HUES6 (cell line): ENCODE measurements at regions not wholly inside any gene's neighbourhood (a gene's known extent, or its start where the extent isn't known, plus 50 kb on each side); places are given as distances from the start of the nearest gene placed in this dataset.

Experiments
- H3K27ac ChIP-seq: 2 replicates; pipeline ENCODE4 v1.7.0; 2013; ENCODE audit warnings: low read depth, mild to moderate bottlenecking, low read length, inconsistent platforms
- H3K27me3 ChIP-seq: 2 replicates; pipeline ENCODE4 v1.6.1; 2013; ENCODE audit warnings: low read length; ENCODE audit not compliant: control insufficient read depth, insufficient read depth
- H3K36me3 ChIP-seq: 2 replicates; pipeline ENCODE4 v1.6.1; 2013; ENCODE audit warnings: low read length; ENCODE audit not compliant: control insufficient read depth, insufficient read depth
- H3K4me1 ChIP-seq: 2 replicates; pipeline ENCODE4 v1.6.1; 2013; ENCODE audit warnings: low read length; ENCODE audit not compliant: control insufficient read depth, insufficient read depth
- H3K4me3 ChIP-seq: 2 replicates; pipeline ENCODE4 v1.5.1; 2013; ENCODE audit warnings: low read depth, low read length
- H3K9ac ChIP-seq: one replicate; pipeline ENCODE4 v1.6.1; 2013; ENCODE audit warnings: mild to moderate bottlenecking, low read length
- H3K9me3 ChIP-seq: 2 replicates; pipeline ENCODE4 v1.6.1; 2013; ENCODE audit warnings: low read depth, low read length; ENCODE audit not compliant: control insufficient read depth, insufficient read depth

DNA sequence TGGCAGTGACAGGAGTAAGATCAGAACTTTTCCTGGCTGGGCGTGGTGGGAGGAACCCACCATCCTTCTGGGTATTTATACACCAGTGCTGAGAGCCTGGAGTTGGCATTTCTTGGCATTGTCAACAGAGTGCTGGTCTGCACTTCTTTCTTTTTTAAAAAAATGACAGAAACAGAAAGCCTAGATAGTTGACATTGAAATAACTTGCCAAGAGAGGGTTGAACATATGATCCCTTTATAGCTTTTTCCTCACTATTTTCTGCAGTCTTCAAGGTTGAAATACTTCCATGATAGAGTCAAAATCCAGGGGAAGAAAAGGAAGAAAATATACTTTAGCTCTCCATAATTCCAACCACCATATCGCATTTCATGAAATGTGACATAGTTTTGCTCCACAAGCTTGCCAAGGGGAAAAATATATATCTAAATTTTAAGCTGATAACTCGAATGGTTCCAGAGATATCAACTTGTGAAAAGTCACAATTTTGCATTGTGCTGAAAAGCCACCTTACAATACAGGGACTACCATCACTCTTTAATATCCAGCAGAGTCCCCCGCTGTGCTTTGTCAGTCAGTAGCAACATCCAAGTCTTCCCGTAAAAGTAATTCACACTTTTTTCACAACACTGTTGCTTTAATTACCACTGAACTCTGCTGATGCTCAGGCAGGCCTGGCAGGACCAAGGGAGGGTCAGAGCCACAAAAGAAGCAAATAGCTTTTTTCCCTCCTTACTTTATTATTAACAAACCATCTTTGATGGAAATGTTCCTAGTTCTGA is 764.9 kb upstream of the FANCL start:
- H3K36me3 ChIP-seq, result no peaks in the 10 kb centered on the region
- no peaks in the 10 kb centered on the region for H3K9me3 ChIP-seq
- peaks cover 9% of the 10 kb centered on the region; the same call in 1 of the 2 replicates for H3K4me1 ChIP-seq
- no peaks in the 10 kb centered on the region for H3K27me3 ChIP-seq
- H3K27ac ChIP-seq, result no peak overlapping the region
- H3K9ac ChIP-seq, result no peak overlapping the region
- H3K4me3 ChIP-seq, result no peak overlapping the region

- Histone ChIP-seq H3K9me3 (no peaks in the 10 kb centered on the region), H3K4me3 (no peak overlapping the region), H3K9ac (no peak overlapping the region), H3K4me1 (peaks cover 9% of the 10 kb centered on the region; the same call in 1 of the 2 replicates), H3K36me3 (no peaks in the 10 kb centered on the region), H3K27me3 (no peaks in the 10 kb centered on the region), H3K27ac (no peak overlapping the region)
Observed at GRCh38 chr2:59004621-59005020, 763.5 kb upstream of the FANCL start.

DNA sequence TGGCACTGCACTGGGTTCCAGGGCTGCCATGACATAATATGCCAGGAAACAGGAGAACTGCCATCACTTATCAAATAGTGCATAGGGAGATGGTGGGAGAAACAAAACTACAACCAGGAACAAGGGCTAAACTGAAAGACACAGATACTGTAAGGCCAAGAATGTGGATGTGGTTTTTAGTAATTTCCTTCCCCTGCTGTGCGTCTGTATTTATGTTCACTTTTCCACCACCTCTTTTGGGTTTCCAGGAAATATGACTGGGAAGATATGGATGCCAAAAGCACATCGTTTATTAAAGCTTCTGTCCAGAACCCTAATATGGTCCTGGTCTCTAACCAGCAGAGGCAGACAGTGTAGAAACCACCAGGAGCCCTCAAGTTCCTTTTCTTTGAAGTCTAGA is 759.7 kb upstream of the FANCL start:
- H3K27ac ChIP-seq, result no peak overlapping the region
- H3K4me1 ChIP-seq, result 0 out of 2 replicates have a peak, but pooled peaks cover 1% of the 10 kb centered on the region
- H3K9me3 ChIP-seq, result no peaks in the 10 kb centered on the region
- H3K9ac ChIP-seq, result no peak overlapping the region
- H3K36me3 ChIP-seq, result no peaks in the 10 kb centered on the region
- H3K27me3 ChIP-seq, result no peaks in the 10 kb centered on the region
- H3K4me3 ChIP-seq, result no peak overlapping the region

GRCh38 chr2:58992062-58992706 is 751.1 kb upstream of the FANCL start:
- H3K9me3 ChIP-seq, result no peaks in the 10 kb centered on the region
- no peak overlapping the region for H3K9ac ChIP-seq
- no peak overlapping the region for H3K4me3 ChIP-seq
- no peaks in the 10 kb centered on the region for H3K27me3 ChIP-seq
- H3K36me3 ChIP-seq, result no peaks in the 10 kb centered on the region
- no peaks in the 10 kb centered on the region for H3K4me1 ChIP-seq
- no peak overlapping the region for H3K27ac ChIP-seq

DNA sequence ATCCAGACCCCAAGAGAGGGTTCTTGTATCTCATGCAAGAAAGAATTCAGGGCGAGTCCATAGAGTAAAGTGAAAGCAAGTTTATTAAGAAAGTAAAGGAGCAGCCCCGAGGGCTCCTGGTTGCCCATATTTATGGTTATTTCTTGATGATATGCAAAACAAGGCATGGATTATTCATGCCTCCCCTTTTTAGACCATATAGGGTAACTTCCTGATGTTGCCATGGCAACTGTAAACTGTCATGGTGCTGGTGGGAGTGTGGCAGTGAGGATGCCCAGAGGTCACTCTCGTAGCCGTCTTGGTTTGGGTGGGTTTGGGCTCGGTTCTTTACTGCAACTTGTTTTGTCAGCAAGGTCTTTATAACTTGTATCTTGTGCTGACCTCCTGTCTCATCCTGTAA is 750.2 kb upstream of the FANCL start:
- no peaks in the 10 kb centered on the region for H3K36me3 ChIP-seq
- no peaks in the 10 kb centered on the region for H3K4me1 ChIP-seq
- H3K4me3 ChIP-seq, result no peak overlapping the region
- H3K27me3 ChIP-seq, result no peaks in the 10 kb centered on the region
- no peak overlapping the region for H3K27ac ChIP-seq
- no peak overlapping the region for H3K9ac ChIP-seq
- no peaks in the 10 kb centered on the region for H3K9me3 ChIP-seq

DNA sequence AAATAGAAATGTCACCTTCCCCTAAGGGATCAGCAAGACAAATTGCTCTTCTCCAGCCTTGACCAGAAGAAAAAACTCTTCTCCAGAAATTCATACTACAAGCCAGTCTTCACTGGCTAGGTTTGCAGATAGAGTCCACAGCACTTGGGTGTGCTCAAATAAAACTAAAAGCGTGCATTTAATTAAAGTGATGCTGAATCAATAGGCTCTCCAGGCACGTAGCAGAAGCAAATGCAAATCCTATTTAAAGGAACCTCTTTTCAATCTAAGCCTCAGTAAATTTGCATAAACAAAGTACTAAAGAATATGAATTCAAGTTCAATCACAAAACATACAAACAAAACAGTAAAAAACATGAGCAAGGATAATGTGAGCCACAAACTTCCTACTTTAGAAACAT is 744.4 kb upstream of the FANCL start:
- Histone ChIP-seq H3K9ac (no peak overlapping the region), H3K9me3 (no peaks in the 10 kb centered on the region), H3K27ac (no peak overlapping the region), H3K36me3 (no peaks in the 10 kb centered on the region), H3K4me3 (no peak overlapping the region), H3K4me1 (peaks cover 4% of the 10 kb centered on the region; the same call in 1 of the 2 replicates), H3K27me3 (no peaks in the 10 kb centered on the region)

DNA sequence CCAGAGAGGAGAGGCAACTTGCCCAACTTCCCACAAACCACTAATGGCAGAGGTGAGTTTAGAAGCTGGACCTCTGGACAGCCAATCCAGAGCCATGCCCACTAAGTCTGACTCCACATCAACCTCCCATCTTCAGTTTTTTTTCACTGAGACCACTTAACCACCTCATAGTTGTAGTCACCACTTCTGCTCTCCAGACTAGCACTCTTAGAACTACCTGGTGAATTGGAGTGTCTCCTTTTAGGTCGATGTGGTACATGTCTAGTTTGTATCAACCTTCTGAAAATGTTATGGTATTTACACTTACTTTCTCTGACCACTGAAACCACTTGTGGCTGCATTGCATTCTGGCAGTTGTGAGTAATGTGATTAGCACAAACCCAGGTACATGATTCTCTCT is 743.6 kb upstream of the FANCL start:
- no peaks in the 10 kb centered on the region for H3K36me3 ChIP-seq
- H3K27ac ChIP-seq, result no peak overlapping the region
- H3K27me3 ChIP-seq, result no peaks in the 10 kb centered on the region
- peaks cover 4% of the 10 kb centered on the region; the same call in 1 of the 2 replicates for H3K4me1 ChIP-seq
- H3K9me3 ChIP-seq, result no peaks in the 10 kb centered on the region
- no peak overlapping the region for H3K9ac ChIP-seq
- H3K4me3 ChIP-seq, result no peak overlapping the region

GRCh38 chr2:58983111-58983510 is 742.0 kb upstream of the FANCL start:
- H3K4me1 ChIP-seq, result peaks cover 4% of the 10 kb centered on the region; the same call in 1 of the 2 replicates
- no peak overlapping the region for H3K27ac ChIP-seq
- no peaks in the 10 kb centered on the region for H3K9me3 ChIP-seq
- H3K9ac ChIP-seq, result no peak overlapping the region
- H3K4me3 ChIP-seq, result no peak overlapping the region
- H3K36me3 ChIP-seq, result no peaks in the 10 kb centered on the region
- no peaks in the 10 kb centered on the region for H3K27me3 ChIP-seq

DNA sequence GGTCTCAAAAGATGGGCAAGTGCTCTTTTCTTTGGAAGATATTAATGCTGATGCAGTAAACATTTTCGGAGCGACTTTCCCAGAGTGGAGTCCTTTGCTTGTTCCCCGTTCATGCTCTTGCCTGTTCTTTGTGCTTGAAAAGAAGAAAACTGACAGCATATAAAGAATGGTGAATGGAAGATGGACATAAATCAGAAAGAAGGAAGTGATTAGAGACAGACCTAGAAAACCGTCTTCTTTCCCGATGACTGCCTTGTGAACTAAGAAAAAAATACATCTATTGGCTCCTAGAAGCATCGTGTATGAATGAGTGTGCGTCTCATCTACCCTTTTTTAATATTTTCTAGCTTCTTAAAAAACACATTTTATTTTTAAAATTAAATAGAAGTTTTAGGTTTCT is 740.1 kb upstream of the FANCL start:
- Histone ChIP-seq H3K4me1 (peaks cover 13% of the 10 kb centered on the region; the same call in 1 of the 2 replicates), H3K27ac (no peak overlapping the region), H3K4me3 (no peak overlapping the region), H3K36me3 (no peaks in the 10 kb centered on the region), H3K9ac (no peak overlapping the region), H3K27me3 (no peaks in the 10 kb centered on the region), H3K9me3 (no peaks in the 10 kb centered on the region)

DNA sequence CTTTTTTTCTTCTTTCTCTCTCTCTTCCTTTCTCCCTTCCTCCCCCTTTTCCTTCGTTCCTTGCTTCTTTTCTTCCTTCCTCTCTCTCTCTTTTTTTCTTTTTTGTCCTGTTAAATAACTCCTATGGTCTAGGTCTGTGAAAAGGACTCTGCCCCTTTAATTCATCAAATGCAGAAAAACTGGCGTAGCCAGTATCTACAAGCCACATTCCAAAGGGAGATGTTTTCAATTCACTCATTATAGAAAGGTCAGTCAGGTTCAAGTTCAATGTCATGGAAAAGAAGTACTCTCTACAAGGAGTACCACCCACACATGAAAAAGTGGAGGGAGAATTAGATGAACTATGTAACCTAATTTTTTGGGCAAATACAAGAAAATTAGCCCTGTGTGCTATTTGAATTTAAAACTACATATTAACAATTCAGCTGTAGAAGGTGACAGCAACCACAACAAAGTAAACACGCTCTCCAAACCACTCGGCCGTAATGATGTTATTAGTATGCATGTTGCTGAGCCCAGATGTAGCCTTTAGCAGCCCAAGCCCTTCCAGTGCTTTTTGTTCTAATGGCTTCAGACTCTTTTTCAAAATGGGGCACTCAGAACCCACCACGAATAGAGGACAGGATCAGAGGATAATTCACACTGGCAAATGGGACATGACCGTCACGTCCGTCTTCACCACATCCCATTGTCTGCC is 735.4 kb upstream of the FANCL start:
- no peak overlapping the region for H3K27ac ChIP-seq
- no peak overlapping the region for H3K9ac ChIP-seq
- no peaks in the 10 kb centered on the region for H3K9me3 ChIP-seq
- H3K27me3 ChIP-seq, result no peaks in the 10 kb centered on the region
- H3K36me3 ChIP-seq, result no peaks in the 10 kb centered on the region
- H3K4me1 ChIP-seq, result peaks cover 41% of the 10 kb centered on the region
- H3K4me3 ChIP-seq, result no peak overlapping the region

- Histone ChIP-seq H3K36me3 (no peaks in the 10 kb centered on the region), H3K4me1 (peaks cover 44% of the 10 kb centered on the region), H3K4me3 (no peak overlapping the region), H3K9me3 (no peaks in the 10 kb centered on the region), H3K27me3 (no peaks in the 10 kb centered on the region), H3K27ac (no peak overlapping the region), H3K9ac (no peak overlapping the region)
Observed at GRCh38 chr2:58974881-58975280, 733.8 kb upstream of the FANCL start.
